Body of pancreas (tissue), 4 donors: ENCODE measurements at regions not wholly inside any gene's neighbourhood (a gene's known extent, or its start where the extent isn't known, plus 50 kb on each side); places are given as distances from the start of the nearest gene placed in this dataset.

ENCODE experiments used
- ATAC-seq: fragments of 150-250 bp; one replicate; pipeline ENCODE4 v1.9.1; 2016
- DNase-seq, 4 donors: peaks; one replicate each; pipeline ENCODE4 v3.0.0-alpha.2; 2019
- H3K27ac ChIP-seq, 4 donors: fragments of 200-600 bp; sonication (generic); 1 replicate in 3 of 4; 2 replicates in 1 of 4; pipeline versions ENCODE4 v1.5.1 to v1.6.1; 2016 to 2019; ENCODE audit warnings: mild to moderate bottlenecking in 1 of 4, mixed read lengths in 1 of 4, moderate library complexity in 1 of 4
- H3K27me3 ChIP-seq, 2 donors: fragments of 200-600 bp; sonication (generic); one replicate each; pipeline ENCODE4 v1.6.0; 2016; ENCODE audit warnings: mild to moderate bottlenecking in 1 of 2
- H3K36me3 ChIP-seq, 2 donors: fragments of 200-600 bp; sonication (generic); replicated peaks in 1 of 2; 2 replicates each; pipeline ENCODE4 v1.5.1; 2016; ENCODE audit warnings: low read depth in 2 of 2; ENCODE audit not compliant: insufficient read depth in 1 of 2
- H3K4me1 ChIP-seq: fragments of 200-600 bp; sonication (generic); one replicate; pipeline ENCODE4 v1.6.0; 2016
- H3K4me3 ChIP-seq, 2 donors: fragments of 200-600 bp; sonication (generic); 1 replicate in 1 of 2; 2 replicates in 1 of 2; pipeline ENCODE4 v1.5.1; 2016 to 2019
- H3K9me3 ChIP-seq, 3 donors: fragments of 200-600 bp; sonication (generic); 1 replicate in 2 of 3; 2 replicates in 1 of 3; pipeline ENCODE4 v1.5.1; 2016
- CTCF ChIP-seq, 7 experiments: fragments of 450-650 bp in 4 of 7; fragments of 200-600 bp in 3 of 7; sonication (generic) in 3 of 7; IDR thresholded peaks; one replicate each; pipeline ENCODE4 v1.5.1; 2016 to 2019; ENCODE audit warnings: antibody characterized with exemption in 7 of 7
- POLR2A ChIP-seq, 3 donors: fragments of 450-650 bp; IDR thresholded peaks; one replicate each; pipeline ENCODE4 v1.6.1; 2016; ENCODE audit warnings: antibody characterized with exemption in 3 of 3, mild to moderate bottlenecking in 2 of 3
- WGBS, 2 donors: methylation state at CpG; one replicate each; pipeline ENCODE4 v1.1.5; 2017; 5-methylcytosine and 5-hydroxymethylcytosine counted together
- intact Hi-C: fragments of 100-400 bp; cut with DNase I; formaldehyde crosslinking; loops from one replicate; pipeline ENCODE4 v1.15.1; 2023

- Histone ChIP-seq H3K9me3 (no peaks in the 10 kb centered on the region), H3K27ac (no peak overlapping the region), H3K4me1 (peaks cover 32% of the 10 kb centered on the region), H3K27me3 (no peaks in the 10 kb centered on the region), H3K4me3 (no peak overlapping the region), H3K36me3 (no peaks in the 10 kb centered on the region)
- WGBS, 2 donors: 7 to 12% methylated on average over 2 of the region's 2 CpGs
- intact Hi-C loops: no loop called here
- DNase-seq (peak in 2 of 4 donors; percentile 31 to 52), ATAC-seq (peak; percentile 38)
- TF ChIP-seq POLR2A (IDR thresholded peaks at IDR 0.05): no peak
- no peak for TF ChIP-seq CTCF (IDR thresholded peaks at IDR 0.05)
Observed at GRCh38 chr20:50335105-50335504, 144.5 kb downstream of the CEBPB start.

GRCh38 chr20:50335866-50336265, 145.2 kb downstream of the CEBPB start:
- no peak overlapping the region for H3K27ac ChIP-seq
- no peak for TF ChIP-seq POLR2A (IDR thresholded peaks at IDR 0.05)
- TF ChIP-seq CTCF (IDR thresholded peaks at IDR 0.05): no peak
- no peak for ATAC-seq
- peaks cover 27% of the 10 kb centered on the region for H3K4me1 ChIP-seq
- H3K9me3 ChIP-seq: no peaks in the 10 kb centered on the region
- H3K36me3 ChIP-seq: no peaks in the 10 kb centered on the region
- no peak overlapping the region for H3K4me3 ChIP-seq
- no peaks in the 10 kb centered on the region for H3K27me3 ChIP-seq
- DNase-seq: no peak
- intact Hi-C loops: no loop called here
- WGBS, 2 donors: 85 to 88% methylated on average over 7 of the region's 7 CpGs

- WGBS, 2 donors: 80 to 81% methylated on average over 6 of the region's 6 CpGs
- no peak for ATAC-seq
Observed at GRCh38 chr20:50336661-50337060, 146.0 kb downstream of the CEBPB start.

GRCh38 chr20:50337521-50338466, 147.2 kb downstream of the CEBPB start:
- 88 to 89% methylated on average over 11 to 13 of the region's 13 CpGs for WGBS, 2 donors
- Histone ChIP-seq H3K4me1 (peaks cover 12% of the 10 kb centered on the region), H3K4me3 (no peak overlapping the region), H3K27ac (peak overlapping the region in 2 of 4 donors; percentile 51 to 56), H3K36me3 (no peaks in the 10 kb centered on the region), H3K27me3 (no peaks in the 10 kb centered on the region), H3K9me3 (no peaks in the 10 kb centered on the region)
- ATAC-seq (no peak), DNase-seq (no peak)
- intact Hi-C loops: no loop called here
- TF ChIP-seq POLR2A (IDR thresholded peaks at IDR 0.05) (no peak), CTCF (IDR thresholded peaks at IDR 0.05) (no peak)

More at GRCh38 chr20:50336661-50337060, 146.0 kb downstream of the CEBPB start:
- Histone ChIP-seq H3K27ac (no peak overlapping the region), H3K36me3 (no peaks in the 10 kb centered on the region), H3K27me3 (no peaks in the 10 kb centered on the region), H3K4me1 (peaks cover 21% of the 10 kb centered on the region), H3K9me3 (no peaks in the 10 kb centered on the region), H3K4me3 (no peak overlapping the region)
- intact Hi-C loops: no loop called here
- DNase-seq: no peak
- TF ChIP-seq POLR2A (IDR thresholded peaks at IDR 0.05): no peak
- no peak for TF ChIP-seq CTCF (IDR thresholded peaks at IDR 0.05)
